Right atrium auricular region (tissue), 2 donors: ENCODE measurements at regions not wholly inside any gene's neighbourhood (a gene's known extent, or its start where the extent isn't known, plus 50 kb on each side); places are given as distances from the start of the nearest gene placed in this dataset.

Experiments used
- DNase-seq: peaks from one replicate; pipeline ENCODE4 v3.0.0-alpha.2; 2019; ENCODE audit warnings: low spot score
- H3K27ac ChIP-seq, 2 donors: fragments of 200-600 bp; sonication (generic); 1 replicate in 1 of 2; 2 replicates in 1 of 2; pipeline ENCODE4 v1.5.1; 2016 to 2019
- H3K27me3 ChIP-seq, 2 donors: fragments of 200-600 bp; sonication (generic); one replicate each; pipeline versions ENCODE4 v1.5.1 to v1.6.0; 2017 to 2019
- H3K36me3 ChIP-seq: fragments of 200-600 bp; sonication (generic); one replicate; pipeline ENCODE4 v1.5.1; 2016
- H3K4me1 ChIP-seq, 2 donors: fragments of 200-600 bp; sonication (generic); one replicate each; pipeline versions ENCODE4 v1.5.1 to v1.6.0; 2017 to 2019
- H3K4me3 ChIP-seq, 2 donors: fragments of 200-600 bp; sonication (generic); 1 replicate in 1 of 2; 2 replicates in 1 of 2; pipeline ENCODE4 v1.5.1; 2017 to 2019; ENCODE audit warnings: mild to moderate bottlenecking in 1 of 2, moderate library complexity in 1 of 2
- H3K9me3 ChIP-seq, 2 donors: fragments of 200-600 bp; sonication (generic); one replicate each; pipeline ENCODE4 v1.5.1; 2019
- CTCF ChIP-seq, 2 donors: fragments of 200-600 bp; sonication (generic); IDR thresholded peaks; one replicate each; pipeline ENCODE4 v1.5.1; 2019; ENCODE audit warnings: antibody characterized with exemption in 2 of 2

DNA sequence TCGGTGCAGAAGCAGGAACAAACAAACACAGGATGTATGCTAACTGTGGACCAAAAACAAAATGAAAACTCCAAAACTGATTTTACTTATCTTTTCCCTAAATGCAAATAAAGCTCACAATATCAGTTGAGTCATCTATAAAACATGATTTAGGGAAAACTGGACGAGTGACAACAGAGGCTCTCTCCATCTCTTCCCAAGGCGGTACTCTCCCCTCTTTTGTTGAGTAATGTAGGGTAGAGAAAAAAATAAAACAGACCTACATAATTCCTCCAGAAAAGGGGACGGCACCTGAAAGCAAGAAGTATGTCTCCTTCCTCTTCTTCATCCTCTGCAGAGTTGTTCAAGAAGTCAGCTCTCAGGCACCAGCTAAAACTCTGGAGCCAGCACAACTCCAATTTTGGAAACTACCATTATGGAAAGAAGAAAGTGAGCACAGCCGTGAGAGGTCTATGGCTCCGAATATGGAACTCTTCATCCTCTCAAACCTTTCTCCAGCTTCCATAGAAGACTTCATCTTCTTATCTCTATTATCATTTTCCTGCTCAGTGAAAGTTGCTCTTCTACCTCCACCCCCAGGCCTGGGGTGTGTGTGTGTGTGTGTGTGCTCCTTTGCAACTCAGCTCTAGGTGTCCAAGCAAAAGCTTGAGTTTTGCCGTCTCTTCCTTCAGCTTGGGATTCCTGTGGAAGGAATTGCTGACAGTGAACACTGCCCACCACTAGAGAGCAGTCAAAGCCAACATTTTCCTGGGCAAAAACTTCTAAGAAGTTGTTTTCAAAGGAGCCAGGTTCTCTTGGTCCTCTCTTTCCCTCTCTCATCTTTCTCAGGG lies 155.4 kb downstream of the DIO2 start:
- peaks cover 0 to 10% of the 10 kb centered on the region in 2 donors for H3K9me3 ChIP-seq
- no peaks in the 10 kb centered on the region for H3K36me3 ChIP-seq
- no peak overlapping the region for H3K4me3 ChIP-seq
- TF ChIP-seq CTCF (IDR thresholded peaks at IDR 0.05), result peak in 1 of 2 donors; percentile 74
- no peaks in the 10 kb centered on the region for H3K4me1 ChIP-seq
- no peak overlapping the region for H3K27ac ChIP-seq
- H3K27me3 ChIP-seq, result no peaks in the 10 kb centered on the region
- DNase-seq, result no peak

GRCh38 chr14:80055226-80055625 lies 156.1 kb downstream of the DIO2 start:
- Histone ChIP-seq H3K4me1 (no peaks in the 10 kb centered on the region), H3K36me3 (no peaks in the 10 kb centered on the region), H3K4me3 (no peak overlapping the region), H3K27me3 (no peaks in the 10 kb centered on the region), H3K27ac (no peak overlapping the region), H3K9me3 (peaks cover 0 to 10% of the 10 kb centered on the region in 2 donors)
- no peak for DNase-seq
- no peak for TF ChIP-seq CTCF (IDR thresholded peaks at IDR 0.05)

DNA sequence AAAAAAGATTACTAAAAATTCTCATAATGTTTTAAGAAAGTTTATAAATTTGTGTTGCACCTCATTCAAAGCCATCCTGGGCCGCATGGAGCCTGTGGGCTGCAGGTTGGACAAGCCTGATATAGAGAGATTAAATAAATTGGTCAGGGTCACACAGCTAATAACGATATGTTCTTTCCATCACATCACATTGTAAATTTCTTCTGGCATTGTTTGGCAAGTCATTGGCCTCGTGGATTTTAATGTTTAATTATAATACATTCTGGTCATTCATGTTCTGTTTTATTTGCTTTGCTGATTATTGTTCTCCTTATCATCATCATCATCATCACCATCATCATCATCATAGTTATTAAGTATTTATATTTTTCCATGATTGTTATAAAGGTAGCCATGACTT lies 157.3 kb downstream of the DIO2 start:
- DNase-seq, result no peak
- Histone ChIP-seq H3K4me3 (no peak overlapping the region), H3K36me3 (no peaks in the 10 kb centered on the region), H3K27ac (no peak overlapping the region), H3K9me3 (peaks cover 0 to 10% of the 10 kb centered on the region in 2 donors), H3K27me3 (no peaks in the 10 kb centered on the region), H3K4me1 (no peaks in the 10 kb centered on the region)
- TF ChIP-seq CTCF (IDR thresholded peaks at IDR 0.05), result no peak

- H3K36me3 ChIP-seq, result no peaks in the 10 kb centered on the region
- H3K9me3 ChIP-seq, result peaks cover 0 to 10% of the 10 kb centered on the region in 2 donors
- no peaks in the 10 kb centered on the region for H3K27me3 ChIP-seq
- DNase-seq, result no peak
- no peak overlapping the region for H3K4me3 ChIP-seq
- H3K4me1 ChIP-seq, result no peaks in the 10 kb centered on the region
- no peak overlapping the region for H3K27ac ChIP-seq
- no peak for TF ChIP-seq CTCF (IDR thresholded peaks at IDR 0.05)
Observed at GRCh38 chr14:80049055-80049454, 162.2 kb downstream of the DIO2 start.

DNA sequence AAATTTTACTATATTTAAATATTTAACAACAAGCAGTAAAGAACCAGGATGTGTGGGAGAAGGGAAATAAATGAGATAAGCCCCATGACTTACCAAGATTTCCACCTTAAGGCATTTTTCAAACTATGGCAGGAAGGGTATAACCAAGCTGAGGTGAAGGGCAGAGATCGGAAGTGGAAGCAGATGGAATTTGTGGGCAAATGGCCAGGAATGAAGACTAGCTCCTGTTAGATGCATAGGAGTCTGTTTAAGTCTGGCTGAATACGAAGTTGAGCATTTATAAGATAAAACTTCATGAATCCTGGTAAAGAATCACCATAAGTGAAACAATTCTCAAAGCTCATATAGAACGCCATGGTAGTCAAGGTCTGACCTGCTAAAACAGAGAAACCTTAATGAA lies 163.5 kb downstream of the DIO2 start:
- DNase-seq, result no peak
- Histone ChIP-seq H3K4me3 (no peak overlapping the region), H3K36me3 (no peaks in the 10 kb centered on the region), H3K27me3 (no peaks in the 10 kb centered on the region), H3K4me1 (no peaks in the 10 kb centered on the region), H3K9me3 (peaks cover 0 to 10% of the 10 kb centered on the region in 2 donors), H3K27ac (no peak overlapping the region)
- no peak for TF ChIP-seq CTCF (IDR thresholded peaks at IDR 0.05)

- Histone ChIP-seq H3K4me1 (no peaks in the 10 kb centered on the region), H3K27me3 (no peaks in the 10 kb centered on the region), H3K9me3 (peaks cover 0 to 12% of the 10 kb centered on the region in 2 donors), H3K27ac (no peak overlapping the region), H3K36me3 (no peaks in the 10 kb centered on the region), H3K4me3 (no peak overlapping the region)
- DNase-seq, result no peak
- no peak for TF ChIP-seq CTCF (IDR thresholded peaks at IDR 0.05)
Observed at GRCh38 chr14:80037349-80037748, 174.0 kb downstream of the DIO2 start.
